Calu3 (cell line): ENCODE measurements at regions not wholly inside any gene's neighbourhood (a gene's known extent, or its start where the extent isn't known, plus 50 kb on each side); places are given as distances from the start of the nearest gene placed in this dataset.

ENCODE experiments used
- BruUV-seq: library from RNA; stranded (reverse); fragments of 400-500 nt; replicated peaks from 2 replicates; lab custom pipeline; 2021; lab: Mats Ljungman, UMichigan
- CTCF ChIA-PET: fragments of 300-600 bp; sonication (Branson Sonifier 250); formaldehyde crosslinking; loops from one replicate; lab custom pipeline; 2022; ENCODE audit warnings: antibody characterized with exemption; lab: Charles Lee
- DNase-seq: peaks from one replicate; pipeline ENCODE4 v3.0.0; 2022
- H3K27ac Mint-ChIP-seq: one replicate; pipeline ENCODE4 v1.8.0; 2022; ENCODE audit warnings: mixed read lengths; ENCODE audit not compliant: unreplicated experiment
- H3K27me3 Mint-ChIP-seq: one replicate; pipeline ENCODE4 v1.8.0; 2022; ENCODE audit warnings: mixed read lengths; ENCODE audit not compliant: unreplicated experiment
- H3K36me3 Mint-ChIP-seq: one replicate; pipeline ENCODE4 v1.8.0; 2022; ENCODE audit warnings: mild to moderate bottlenecking, moderate library complexity, mixed read lengths; ENCODE audit not compliant: insufficient read depth, unreplicated experiment
- H3K4me1 Mint-ChIP-seq: one replicate; pipeline ENCODE4 v1.8.0; 2022; ENCODE audit warnings: mild to moderate bottlenecking, low read depth, mixed read lengths; ENCODE audit not compliant: unreplicated experiment
- H3K4me3 Mint-ChIP-seq: one replicate; pipeline ENCODE4 v1.8.0; 2022; ENCODE audit warnings: mild to moderate bottlenecking, low read depth, moderate library complexity, mixed read lengths; ENCODE audit not compliant: unreplicated experiment
- H3K9me3 Mint-ChIP-seq: one replicate; pipeline ENCODE4 v1.8.0; 2022; ENCODE audit warnings: low read depth, mixed read lengths; ENCODE audit not compliant: unreplicated experiment
- intact Hi-C: fragments of 100-400 bp; cut with micrococcal nuclease; formaldehyde crosslinking; loops from one replicate; pipeline ENCODE4 v1.10.0; 2022; ENCODE audit not compliant: unreplicated experiment
- TF ChIP-seq, protein P1 (sequence below): fragments of 200-600 bp; IDR thresholded peaks from one replicate; pipeline ENCODE4 v1.8.0; 2022; ENCODE audit warnings: antibody characterized with exemption; ENCODE audit not compliant: unreplicated experiment

DNA sequence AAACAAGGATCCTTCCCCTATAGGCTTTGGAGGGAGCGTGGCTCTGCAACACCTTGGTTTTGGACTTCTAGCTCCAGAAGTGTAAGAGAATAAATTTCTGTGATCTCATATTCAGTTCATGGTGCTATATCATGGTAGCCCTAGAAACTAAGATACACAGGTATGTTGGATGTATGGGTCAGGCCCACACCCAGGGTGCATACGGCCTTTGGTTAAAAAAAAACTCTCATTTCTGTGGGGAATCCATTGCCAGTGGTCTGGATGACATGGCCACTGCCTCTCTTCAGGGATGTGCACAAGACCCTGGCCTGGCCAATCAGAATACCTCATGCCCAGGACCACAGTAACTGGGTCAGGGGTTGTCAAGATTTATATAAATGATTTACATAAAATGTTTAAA, 56.8 kb upstream of the CD34 start:
- TF ChIP-seq, protein P1, sequence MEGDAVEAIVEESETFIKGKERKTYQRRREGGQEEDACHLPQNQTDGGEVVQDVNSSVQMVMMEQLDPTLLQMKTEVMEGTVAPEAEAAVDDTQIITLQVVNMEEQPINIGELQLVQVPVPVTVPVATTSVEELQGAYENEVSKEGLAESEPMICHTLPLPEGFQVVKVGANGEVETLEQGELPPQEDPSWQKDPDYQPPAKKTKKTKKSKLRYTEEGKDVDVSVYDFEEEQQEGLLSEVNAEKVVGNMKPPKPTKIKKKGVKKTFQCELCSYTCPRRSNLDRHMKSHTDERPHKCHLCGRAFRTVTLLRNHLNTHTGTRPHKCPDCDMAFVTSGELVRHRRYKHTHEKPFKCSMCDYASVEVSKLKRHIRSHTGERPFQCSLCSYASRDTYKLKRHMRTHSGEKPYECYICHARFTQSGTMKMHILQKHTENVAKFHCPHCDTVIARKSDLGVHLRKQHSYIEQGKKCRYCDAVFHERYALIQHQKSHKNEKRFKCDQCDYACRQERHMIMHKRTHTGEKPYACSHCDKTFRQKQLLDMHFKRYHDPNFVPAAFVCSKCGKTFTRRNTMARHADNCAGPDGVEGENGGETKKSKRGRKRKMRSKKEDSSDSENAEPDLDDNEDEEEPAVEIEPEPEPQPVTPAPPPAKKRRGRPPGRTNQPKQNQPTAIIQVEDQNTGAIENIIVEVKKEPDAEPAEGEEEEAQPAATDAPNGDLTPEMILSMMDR, result no peak
- BruUV-seq, result no TSS peak
- Mint-ChIP-seq H3K36me3 (peaks cover 12% of the 10 kb centered on the region), H3K9me3 (no peaks in the 10 kb centered on the region), H3K4me1 (peaks cover 15% of the 10 kb centered on the region), H3K27ac (no peak overlapping the region), H3K27me3 (peaks cover 38% of the 10 kb centered on the region), H3K4me3 (no peak overlapping the region)
- CTCF ChIA-PET, result no interaction called here
- intact Hi-C loops, result no loop called here
- DNase-seq, result no peak

DNA sequence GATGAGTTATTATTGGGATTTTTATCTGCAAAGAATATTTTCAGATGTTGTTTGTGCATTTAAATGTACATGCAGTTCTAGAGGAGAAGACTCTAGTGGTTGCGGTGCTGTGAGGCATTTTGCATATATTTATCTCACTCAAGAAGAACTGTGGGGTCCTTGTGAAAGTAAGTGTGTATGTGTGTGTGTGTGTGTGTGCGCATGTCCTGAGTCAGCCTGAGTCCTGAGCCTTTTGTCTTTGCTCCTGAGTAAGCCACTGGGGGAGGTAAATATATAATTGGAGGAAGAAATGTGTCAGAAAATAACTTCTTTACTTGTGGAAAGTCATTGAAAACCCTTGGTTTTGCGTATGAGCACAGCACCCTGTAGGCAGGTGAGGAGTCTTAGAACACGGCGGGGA, 55.6 kb upstream of the CD34 start:
- peaks cover 15% of the 10 kb centered on the region for H3K36me3 Mint-ChIP-seq
- H3K4me1 Mint-ChIP-seq, result peaks cover 22% of the 10 kb centered on the region
- peaks cover 27% of the 10 kb centered on the region for H3K27me3 Mint-ChIP-seq
- intact Hi-C loops, result no loop called here
- no TSS peak for BruUV-seq
- DNase-seq, result no peak
- no peaks in the 10 kb centered on the region for H3K9me3 Mint-ChIP-seq
- CTCF ChIA-PET, result no interaction called here
- TF ChIP-seq, protein P1, result no peak
- H3K27ac Mint-ChIP-seq, result no peak overlapping the region
- no peak overlapping the region for H3K4me3 Mint-ChIP-seq

DNA sequence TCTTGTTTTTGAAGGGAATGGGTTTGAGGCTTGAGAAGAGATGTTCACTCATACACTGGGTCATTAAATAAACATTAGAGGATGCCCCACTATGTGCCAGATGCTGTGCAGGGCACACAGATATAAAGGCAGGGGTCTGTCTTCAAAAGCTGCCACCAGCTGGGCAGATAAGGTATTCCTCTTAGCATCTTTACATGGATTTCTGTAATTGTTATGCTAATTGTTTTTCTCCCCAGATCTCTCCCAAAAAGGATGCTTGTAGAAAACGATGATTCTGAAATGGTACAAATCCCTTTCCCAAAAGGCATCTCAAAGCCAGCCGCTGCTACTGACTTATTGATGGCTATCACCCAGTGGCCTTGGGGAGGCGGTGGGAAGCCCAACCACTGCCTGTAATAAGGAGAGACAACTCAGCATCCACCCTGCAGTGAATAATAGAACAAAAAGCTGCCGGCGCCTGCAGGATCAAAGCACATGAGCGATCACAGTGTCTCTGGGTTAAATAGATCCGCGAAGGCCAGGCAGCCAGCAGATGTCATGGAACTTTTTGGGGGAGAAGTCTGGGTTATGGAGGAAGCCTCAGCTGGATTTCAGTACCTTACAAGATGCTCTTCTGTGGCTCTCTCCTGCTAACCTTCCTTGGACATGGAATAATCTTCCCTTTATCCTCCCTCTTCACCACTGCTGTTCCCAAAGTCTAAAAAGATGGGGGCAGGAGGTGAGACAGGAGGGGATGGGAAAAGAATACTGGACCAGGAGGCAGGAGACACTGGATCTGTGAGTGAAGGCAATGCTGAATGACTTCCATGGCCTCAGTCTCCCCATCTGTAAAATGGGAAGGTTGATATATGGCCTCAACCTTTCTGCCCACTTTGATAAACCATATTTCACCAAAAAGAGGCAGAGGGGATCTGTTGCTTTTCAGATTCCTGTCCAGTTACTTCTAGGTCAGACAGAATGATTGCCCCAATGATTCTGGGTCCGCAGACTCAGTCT, 54.8 kb upstream of the CD34 start:
- Mint-ChIP-seq H3K4me3 (no peak overlapping the region), H3K36me3 (peaks cover 15% of the 10 kb centered on the region), H3K4me1 (peaks cover 22% of the 10 kb centered on the region), H3K27ac (no peak overlapping the region), H3K9me3 (no peaks in the 10 kb centered on the region), H3K27me3 (peaks cover 22% of the 10 kb centered on the region)
- intact Hi-C loops, result no loop called here
- BruUV-seq, result no TSS peak
- TF ChIP-seq, protein P1, result no peak
- no peak for DNase-seq
- CTCF ChIA-PET, result interaction anchor here (1.5 kb wide), 1 partner anchor 81 kb away, joined by 4 read pairs; no protein-coding TSS in a partner anchor

DNA sequence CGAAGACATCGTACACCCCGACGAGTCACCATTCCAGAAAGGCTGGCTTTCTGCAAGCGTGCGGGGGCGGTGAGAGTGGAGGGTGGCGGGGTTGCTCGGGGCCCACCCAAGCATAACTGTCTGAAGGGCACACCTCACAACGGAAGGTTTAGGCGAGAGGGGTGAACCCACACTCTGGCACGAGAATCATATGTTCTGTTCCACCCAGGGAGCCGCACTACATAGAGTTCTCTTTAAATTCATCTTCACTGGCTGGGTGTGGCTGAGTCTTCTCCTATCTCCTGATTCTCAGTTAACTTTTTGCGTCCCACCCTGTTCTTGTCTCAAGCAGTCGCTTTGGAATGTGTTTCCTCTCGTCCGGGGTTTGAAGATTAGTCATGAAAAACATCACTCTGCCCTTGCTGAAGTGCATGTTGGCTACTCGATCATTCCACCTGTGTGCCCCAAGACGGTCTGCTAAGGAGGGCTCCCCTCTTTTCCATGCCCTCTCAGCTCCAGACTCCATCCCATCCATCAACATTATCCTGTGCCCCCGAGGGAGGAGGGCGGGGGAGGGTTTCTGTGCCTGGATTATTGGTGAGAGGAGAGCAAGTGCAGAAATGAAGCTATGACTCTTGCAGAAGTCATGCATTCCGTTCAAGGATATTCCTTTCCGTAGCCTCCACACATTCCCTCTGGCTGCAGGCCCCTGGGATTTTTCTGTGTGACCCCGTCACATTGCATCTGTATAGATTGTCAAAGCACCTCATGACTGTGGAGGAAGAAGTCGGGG, 53.5 kb upstream of the CD34 start:
- BruUV-seq, result no TSS peak
- peak overlapping the region; percentile 72 for H3K4me3 Mint-ChIP-seq

More for the DNA sequence above, 53.5 kb upstream of the CD34 start:
- no peaks in the 10 kb centered on the region for H3K9me3 Mint-ChIP-seq
- peak overlapping the region; percentile 45 for H3K27ac Mint-ChIP-seq
- peaks cover 22% of the 10 kb centered on the region for H3K4me1 Mint-ChIP-seq
- H3K36me3 Mint-ChIP-seq, result peaks cover 19% of the 10 kb centered on the region
- TF ChIP-seq, protein P1, result no peak
- intact Hi-C loops, result no loop called here
- H3K27me3 Mint-ChIP-seq, result peaks cover 15% of the 10 kb centered on the region
- DNase-seq, result no peak
- CTCF ChIA-PET, result interaction anchor here (1.1 to 2.9 kb wide), 8 partner anchors 12 to 96 kb away, joined by 3 to 54 read pairs (median 12); no protein-coding TSS in a partner anchor
